ENCODE measurements at regions not wholly inside any gene's neighbourhood (a gene's known extent, or its start where the extent isn't known, plus 50 kb on each side); places are given as distances from the start of the nearest gene placed in this dataset.

DNA sequence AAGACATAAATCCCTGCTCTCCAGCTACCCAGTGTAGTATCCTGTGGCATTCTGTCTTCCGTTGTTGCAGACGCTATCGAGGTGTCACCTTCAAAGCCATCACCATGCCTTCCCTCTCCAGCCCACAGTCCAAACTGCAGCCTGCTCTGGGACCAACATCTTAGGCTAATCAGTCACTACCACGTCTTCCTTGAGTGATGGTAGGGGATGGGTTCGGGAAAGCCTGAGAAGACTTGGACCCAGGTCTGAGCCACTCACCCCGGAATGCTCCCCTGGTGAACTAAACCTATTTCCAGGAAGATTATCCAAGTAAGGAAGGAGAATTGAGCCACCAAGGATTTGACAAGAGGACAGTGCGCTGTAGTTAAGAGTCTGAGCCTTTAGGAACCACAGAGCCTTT lies 52.9 kb upstream of the IRX1 start:
- DNase-seq = no peak

DNA sequence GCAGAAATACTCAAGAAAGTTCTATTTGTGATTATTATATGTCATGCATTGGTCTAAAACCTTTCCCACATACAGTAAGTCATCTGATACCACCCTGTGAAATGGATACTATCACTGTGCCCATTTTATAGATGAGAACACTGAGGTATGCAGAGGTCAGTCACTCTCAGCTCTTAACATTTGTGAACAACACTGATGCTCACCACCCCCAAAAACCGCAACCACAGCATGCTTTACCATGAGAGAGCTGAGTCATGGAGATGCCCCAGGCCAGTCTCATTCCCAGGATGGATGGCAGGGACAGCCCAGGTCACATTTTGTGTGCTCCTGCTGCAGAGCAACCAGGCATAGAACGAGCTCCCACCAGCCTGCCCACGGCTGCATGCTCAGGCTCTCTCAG lies 53.5 kb upstream of the IRX1 start:
- no peak for DNase-seq

GRCh38 chr5:3538886-3539285 lies 56.7 kb upstream of the IRX1 start:
- no peak for DNase-seq

DNA sequence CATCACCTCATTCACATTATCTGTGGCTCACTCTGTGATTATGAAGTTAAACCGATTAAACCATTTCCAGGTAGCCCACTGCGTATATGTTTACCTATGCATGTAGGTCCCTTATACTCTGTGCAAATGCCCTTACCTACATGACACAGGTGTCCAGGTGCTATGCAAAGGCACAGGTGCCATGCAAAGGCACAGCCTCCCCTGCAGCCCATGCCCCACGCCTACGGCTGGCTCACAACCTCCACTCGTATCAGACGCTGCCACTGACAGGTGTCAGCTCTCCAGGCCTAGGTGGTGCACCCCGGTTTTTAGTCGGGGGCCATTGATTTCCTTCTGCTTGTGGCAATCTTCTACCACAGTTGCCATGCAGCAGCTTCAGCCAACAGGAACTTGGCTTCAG lies 57.7 kb upstream of the IRX1 start:
- DNase-seq = no peak

DNA sequence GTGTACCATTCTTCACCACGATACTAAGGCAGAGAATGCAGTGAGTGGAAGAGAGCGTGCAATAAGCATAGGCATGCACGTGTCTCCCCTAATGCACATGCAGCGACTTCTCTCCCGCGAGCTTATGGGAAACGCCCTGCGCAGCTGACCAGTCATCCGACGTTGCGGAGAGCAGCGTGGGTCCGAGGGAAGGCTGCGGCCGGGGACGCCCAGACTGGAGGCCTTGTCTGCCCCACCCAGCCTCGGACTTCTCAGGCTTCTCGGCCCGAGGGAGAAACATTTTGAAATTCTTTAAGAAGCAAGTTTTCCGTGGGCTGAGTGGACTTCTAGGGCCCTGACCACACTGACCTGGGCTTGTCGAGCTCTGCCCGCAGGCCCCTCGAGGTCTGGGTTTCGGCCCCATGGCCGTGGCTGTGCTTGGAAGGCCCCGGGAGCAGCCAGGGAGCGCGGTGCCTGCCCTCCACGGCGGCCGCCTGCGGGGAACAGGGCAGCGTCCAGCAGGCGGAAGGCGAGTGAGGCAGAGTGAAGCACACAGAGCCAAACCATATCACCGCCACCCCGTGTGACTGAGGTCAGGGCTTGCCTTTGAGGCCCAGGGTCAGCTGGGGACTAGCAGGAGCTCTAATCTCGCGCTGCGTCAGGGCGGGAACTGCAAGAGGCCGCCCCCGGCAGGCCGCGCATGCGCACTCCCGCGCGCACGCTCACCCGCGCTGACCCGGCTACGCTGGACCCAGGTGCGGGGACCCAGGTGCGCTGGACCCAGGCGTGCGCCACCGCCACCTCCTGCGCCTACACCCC lies 60.0 kb upstream of the IRX1 start:
- DNase-seq = no peak

DNA sequence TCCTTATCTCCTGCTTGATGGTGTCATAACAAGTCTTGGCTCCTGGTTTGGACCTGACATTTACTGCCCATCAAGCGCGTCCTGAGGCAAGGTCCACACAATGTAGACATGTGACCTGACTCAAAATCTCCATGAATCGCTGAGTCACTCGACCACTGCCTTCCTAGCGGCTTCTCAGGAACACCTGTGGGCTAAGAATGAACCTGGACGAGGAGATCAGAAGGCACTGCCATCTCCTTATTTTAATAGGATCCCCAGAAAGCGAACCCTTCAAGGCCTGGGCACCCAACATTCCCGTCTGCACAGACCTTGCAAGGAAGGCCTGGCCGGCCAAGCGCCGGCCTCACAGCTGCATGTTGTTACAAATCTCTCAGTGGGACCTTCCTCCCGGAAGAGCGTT lies 60.6 kb upstream of the IRX1 start:
- DNase-seq = no peak

- DNase-seq = no peak
Observed at GRCh38 chr5:3531320-3531986, 64.2 kb upstream of the IRX1 start.

GRCh38 chr5:3530251-3530650 lies 65.4 kb upstream of the IRX1 start:
- DNase-seq = no peak

DNA sequence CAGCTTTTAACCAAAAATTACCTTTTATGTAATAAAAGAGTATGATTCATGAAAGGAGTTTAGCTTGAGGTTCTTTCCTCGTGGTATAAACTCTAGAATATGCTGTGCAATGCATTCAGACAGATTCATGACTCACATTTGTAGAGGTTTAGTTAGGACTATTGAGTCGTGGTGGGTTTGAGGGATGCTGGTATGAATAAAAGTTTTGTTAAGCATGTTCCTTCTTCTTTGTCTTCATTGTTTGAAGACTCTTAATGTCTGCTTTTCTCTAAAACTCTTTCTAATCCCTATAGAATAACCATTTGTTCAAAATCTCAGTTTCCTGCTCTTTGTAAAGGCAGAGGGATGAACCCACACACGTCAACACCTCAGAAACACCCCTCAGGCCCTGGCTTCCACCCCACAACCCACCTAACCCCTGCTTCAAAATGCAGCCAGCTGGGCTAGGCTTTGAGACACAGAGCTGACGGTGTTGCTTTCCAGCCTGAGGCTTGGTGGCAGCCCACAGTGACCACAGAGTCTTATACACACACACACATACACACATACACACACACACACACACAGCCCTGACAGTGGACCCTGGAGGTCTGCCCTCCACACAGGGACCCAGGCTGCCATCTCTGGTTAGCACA lies 69.0 kb upstream of the IRX1 start:
- DNase-seq = no peak

- no peak for DNase-seq
Observed at GRCh38 chr5:3522491-3522890, 73.1 kb upstream of the IRX1 start.

DNA sequence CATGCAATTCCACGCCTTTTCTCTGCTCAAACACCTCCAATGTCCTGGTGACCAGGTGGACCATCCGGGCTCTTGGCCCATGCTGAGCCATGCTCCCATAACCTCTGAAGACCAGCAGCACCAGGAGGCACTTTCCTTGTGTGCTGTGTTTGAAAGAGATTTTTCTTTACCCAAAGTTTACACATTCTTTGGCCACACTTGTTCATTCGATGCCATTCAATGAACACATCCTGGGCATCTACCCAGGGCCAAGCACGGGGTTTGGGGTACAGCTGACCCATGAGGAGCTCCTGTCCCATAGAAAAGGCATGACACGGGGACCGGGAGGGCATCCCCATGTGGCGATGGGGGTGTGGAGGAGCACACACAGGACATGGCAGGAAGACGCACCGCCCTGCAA lies 77.1 kb upstream of the IRX1 start:
- DNase-seq = no peak

- DNase-seq = no peak
Observed at GRCh38 chr5:3518051-3518450, 77.6 kb upstream of the IRX1 start.

DNA sequence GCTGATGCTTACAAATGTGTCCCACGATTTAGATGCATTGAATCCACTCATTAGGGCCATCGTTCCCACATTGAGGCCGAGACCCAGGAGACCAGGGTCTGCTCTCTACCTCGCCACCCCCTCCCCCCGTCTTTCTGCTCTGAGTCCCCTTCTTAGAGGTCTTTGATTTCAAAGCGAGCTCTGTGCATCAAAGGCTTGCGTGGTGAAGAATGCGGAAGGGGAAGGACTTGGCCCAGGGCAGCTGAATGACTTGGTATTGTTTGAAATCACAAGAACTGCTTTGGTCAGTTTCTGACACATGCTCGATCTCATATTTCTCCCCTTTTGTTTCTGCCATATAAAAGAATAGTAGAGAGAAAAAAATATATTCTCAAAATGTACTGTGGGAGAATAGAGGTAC lies 78.3 kb upstream of the IRX1 start:
- no peak for DNase-seq

GRCh38 chr5:3512361-3513095 lies 83.1 kb upstream of the IRX1 start:
- DNase-seq = no peak

GRCh38 chr5:3511934-3512333 lies 83.7 kb upstream of the IRX1 start:
- DNase-seq = no peak

GRCh38 chr5:3511519-3511918 lies 84.1 kb upstream of the IRX1 start:
- DNase-seq = no peak

DNA sequence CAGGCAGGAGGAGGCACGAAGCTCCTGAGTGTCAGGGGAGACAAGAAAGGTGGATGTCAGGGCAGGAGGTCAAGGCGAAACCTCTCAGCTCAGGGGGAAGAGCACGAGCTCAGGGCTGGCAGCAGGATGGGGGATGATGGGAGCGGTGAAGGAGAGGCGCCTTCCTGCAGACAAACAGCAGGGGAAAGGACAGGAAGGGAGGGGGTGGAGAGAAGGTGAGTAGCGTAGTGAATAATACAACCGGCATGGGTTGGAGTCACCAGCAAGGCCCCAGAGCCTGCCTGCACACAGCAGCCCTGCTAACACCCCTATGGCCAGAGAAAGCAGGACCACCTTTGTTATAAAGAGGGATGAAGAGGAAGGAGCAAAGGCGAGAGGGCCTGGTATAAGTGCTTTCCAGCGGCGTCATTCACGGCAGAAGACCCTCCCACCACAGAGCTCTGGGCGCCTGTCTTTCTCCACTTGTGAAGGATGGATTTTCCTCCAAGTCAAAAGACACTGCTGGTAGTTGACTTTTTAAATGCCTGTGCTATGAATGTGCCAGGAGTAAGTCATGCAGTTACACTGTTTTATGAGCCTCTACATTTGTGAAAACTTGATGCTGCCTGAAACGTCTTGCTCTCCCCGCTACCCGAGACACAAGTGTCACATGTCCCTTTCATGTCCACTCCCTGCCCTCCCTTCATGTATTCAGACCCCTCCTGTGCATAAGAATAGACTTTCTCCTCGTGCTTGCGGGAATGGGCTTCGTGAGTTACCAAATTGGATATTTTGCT lies 84.8 kb upstream of the IRX1 start:
- DNase-seq = no peak

DNA sequence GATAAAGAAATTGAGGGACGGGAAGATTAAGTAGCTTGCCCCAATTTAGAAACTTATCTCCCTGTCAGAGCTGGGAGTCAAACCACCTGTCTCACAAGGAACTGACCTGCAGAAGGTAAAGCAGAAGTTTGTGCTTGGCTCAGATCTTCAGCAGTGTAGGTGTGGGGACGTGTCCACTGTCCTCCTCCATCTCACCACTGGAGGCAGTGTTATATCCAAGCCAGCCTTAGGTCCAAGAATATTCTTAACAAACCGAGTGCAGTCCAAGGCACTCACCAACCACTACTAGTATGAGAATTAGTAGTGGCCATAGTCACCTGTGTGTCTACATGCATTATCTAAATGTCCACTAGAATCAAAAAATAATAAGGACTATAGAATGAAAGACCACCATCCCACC lies 86.3 kb upstream of the IRX1 start:
- DNase-seq = no peak

- DNase-seq = no peak
Observed at GRCh38 chr5:3508395-3508794, 87.2 kb upstream of the IRX1 start.

GRCh38 chr5:3490957-3491507 lies 104.6 kb upstream of the IRX1 start:
- no peak for DNase-seq

- DNase-seq = no peak
Observed at GRCh38 chr5:3489239-3489843, 106.3 kb upstream of the IRX1 start.

- DNase-seq = no peak
Observed at GRCh38 chr5:3484836-3485235, 110.8 kb upstream of the IRX1 start.
